ENCODE measurements at regions not wholly inside any gene's neighbourhood (a gene's known extent, or its start where the extent isn't known, plus 50 kb on each side); places are given as distances from the start of the nearest gene placed in this dataset.

- no peak for TF ChIP-seq PREB (CRISPR knock-in tag; IDR thresholded peaks at IDR 0.05)
- no peak for TF ChIP-seq ZNF432 (CRISPR knock-in tag; IDR thresholded peaks at IDR 0.05; ENCODE audit: borderline replicate concordance)
- TF ChIP-seq GZF1 (CRISPR knock-in tag; IDR thresholded peaks at IDR 0.05): no peak
- 0 out of 3 replicates have a peak, but pooled peaks have one; percentile 36 for TF ChIP-seq MXI1 (IDR thresholded peaks at IDR 0.05; ENCODE audit: borderline replicate concordance, low read depth, low read length)
- no peak for TF ChIP-seq YEATS4 (CRISPR knock-in tag; IDR thresholded peaks at IDR 0.05; ENCODE audit: borderline replicate concordance)
- TF ChIP-seq PHF5A (CRISPR knock-in tag; IDR thresholded peaks at IDR 0.05; ENCODE audit: low read depth, unreplicated experiment): no peak
- no peak for TF ChIP-seq ZNF296 (CRISPR knock-in tag; conservative IDR thresholded peaks at IDR 0.05)
- 0 out of 2 replicates have a peak, but pooled peaks have one; percentile 40 for TF ChIP-seq ZNF780A (CRISPR knock-in tag; IDR thresholded peaks at IDR 0.05)
- no peak for TF ChIP-seq SOX13 (IDR thresholded peaks at IDR 0.05)
- peak in 1 of 2 experiments; percentile 85; a peak in 2 of 4 replicates for TF ChIP-seq SOX13 (CRISPR knock-in tag; conservative IDR thresholded peaks at IDR 0.05 in 1 of 2, IDR thresholded peaks at IDR 0.05 in 1 of 2)
- no peak for TF ChIP-seq ZMAT5 (CRISPR knock-in tag; IDR thresholded peaks at IDR 0.05; ENCODE audit: borderline replicate concordance, low read depth)
- no peak for TF ChIP-seq KMT2A (CRISPR knock-in tag; IDR thresholded peaks at IDR 0.05)
- no peak for TF ChIP-seq SALL2 (CRISPR knock-in tag; IDR thresholded peaks at IDR 0.05)
- 0 out of 2 replicates have a peak, but pooled peaks have one; percentile 10 for TF ChIP-seq ARID2 (CRISPR knock-in tag; IDR thresholded peaks at IDR 0.05; ENCODE audit: borderline replicate concordance)
- no peak for TF ChIP-seq ZNF136 (CRISPR knock-in tag; IDR thresholded peaks at IDR 0.05; ENCODE audit: low read depth)
- TF ChIP-seq ZBTB44 (CRISPR knock-in tag; IDR thresholded peaks at IDR 0.05): no peak
- TF ChIP-seq IKZF1 (IDR thresholded peaks at IDR 0.05): no peak
- no peak for TF ChIP-seq RAD51 (IDR thresholded peaks at IDR 0.05; ENCODE audit: borderline replicate concordance)
- no peak for TF ChIP-seq SP1 (IDR thresholded peaks at IDR 0.05)
- TF ChIP-seq SP1 (CRISPR knock-in tag; IDR thresholded peaks at IDR 0.05): no peak
- TF ChIP-seq TEAD2 (CRISPR knock-in tag; IDR thresholded peaks at IDR 0.05): no peak
- peak in 1 of 2 experiments; percentile 94; a peak in 2 of 4 replicates for TF ChIP-seq POLR2A (IDR thresholded peaks at IDR 0.05; ENCODE audit: insufficient read depth in 1 of 2, low read depth in 2 of 2, low read length in 2 of 2)
- TF ChIP-seq ZFP37 (CRISPR knock-in tag; IDR thresholded peaks at IDR 0.05; ENCODE audit: borderline replicate concordance): no peak
- TF ChIP-seq TEF (CRISPR knock-in tag; IDR thresholded peaks at IDR 0.05): no peak
- no peak for TF ChIP-seq CTCF (CRISPR knock-in tag; IDR thresholded peaks at IDR 0.05)
- no peak for TF ChIP-seq MAFG (CRISPR knock-in tag; IDR thresholded peaks at IDR 0.05)
- no peak for TF ChIP-seq THAP7 (CRISPR knock-in tag; IDR thresholded peaks at IDR 0.05)
Measured at GRCh38 chr5:135263022-135263668, 135.9 kb downstream of the MACROH2A1 start (continued).

Measured in HepG2 (cell line).